ENCODE measurements at regions not wholly inside any gene's neighbourhood (a gene's known extent, or its start where the extent isn't known, plus 50 kb on each side); places are given as distances from the start of the nearest gene placed in this dataset.

DNA sequence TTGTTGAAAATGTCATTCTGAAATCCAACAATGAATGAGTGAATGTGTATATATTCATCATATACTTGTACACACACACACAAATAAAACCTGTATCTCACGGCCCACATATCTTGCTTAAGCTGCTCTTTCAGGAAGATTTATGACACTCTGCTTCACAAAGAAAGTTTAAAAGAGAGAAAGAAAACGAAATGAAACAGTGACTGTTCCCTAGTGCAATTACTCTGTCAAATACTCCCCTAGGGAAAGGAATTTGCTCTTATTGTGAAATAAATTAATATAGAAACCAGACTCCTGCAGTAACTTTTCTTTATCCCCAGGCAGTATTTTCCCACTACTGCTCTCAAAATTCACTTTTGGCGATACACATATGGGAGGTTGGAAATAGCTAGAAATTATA, 329.1 kb downstream of the VPS13C start:
- Histone ChIP-seq H4K8ac (ENCODE audit: low read depth, low read length) (no peak overlapping the region), H4K12ac (ENCODE audit: low read depth, low read length) (no peak overlapping the region), H2BK120ac (ENCODE audit: insufficient read depth, low read length, poor library complexity) (no peak overlapping the region), H3K9ac (ENCODE audit: low read length) (no peak overlapping the region), H3K4me3 (ENCODE audit: low read depth, low read length) (no peak overlapping the region), H3K9me3 (ENCODE audit: insufficient read depth, low read depth, low read length) (no peaks in the 10 kb centered on the region), H2AFZ (ENCODE audit: insufficient read depth, low read length, poor library complexity) (no peak overlapping the region), H3K79me1 (ENCODE audit: low read length) (no peaks in the 10 kb centered on the region), H3K18ac (ENCODE audit: low read length) (no peak overlapping the region), H3K14ac (ENCODE audit: low read length) (no peak overlapping the region), H4K91ac (ENCODE audit: low read depth, low read length) (no peak overlapping the region), H3K23ac (ENCODE audit: low read length) (no peak overlapping the region), H3K4ac (ENCODE audit: low read depth, low read length) (no peak overlapping the region), H2BK12ac (ENCODE audit: low read length) (no peak overlapping the region), H3K4me2 (ENCODE audit: low read length) (no peak overlapping the region), H2AK5ac (ENCODE audit: low read length) (no peak overlapping the region), H3K27ac (ENCODE audit: low read depth, low read length) (no peak overlapping the region), H3K79me2 (ENCODE audit: control insufficient read depth, insufficient read depth, low read length, poor library complexity) (no peaks in the 10 kb centered on the region), H2BK5ac (ENCODE audit: low read depth, low read length, poor library complexity) (no peak overlapping the region), H3K36me3 (ENCODE audit: control insufficient read depth in 1 of 2, insufficient read depth in 2 of 2, low read length in 2 of 2) (no peaks in the 10 kb centered on the region), H3K4me1 (ENCODE audit: control insufficient read depth in 1 of 2, insufficient read depth in 2 of 2, low read length in 2 of 2) (no peaks in the 10 kb centered on the region), H3K27me3 (ENCODE audit: insufficient read depth, low read length) (no peaks in the 10 kb centered on the region)
- DNase-seq = no peak
- WGBS (ENCODE audit: extremely low coverage, insufficient coverage, insufficient read length) = no CpG with 5 or more reads among the region's 3 CpGs

DNA sequence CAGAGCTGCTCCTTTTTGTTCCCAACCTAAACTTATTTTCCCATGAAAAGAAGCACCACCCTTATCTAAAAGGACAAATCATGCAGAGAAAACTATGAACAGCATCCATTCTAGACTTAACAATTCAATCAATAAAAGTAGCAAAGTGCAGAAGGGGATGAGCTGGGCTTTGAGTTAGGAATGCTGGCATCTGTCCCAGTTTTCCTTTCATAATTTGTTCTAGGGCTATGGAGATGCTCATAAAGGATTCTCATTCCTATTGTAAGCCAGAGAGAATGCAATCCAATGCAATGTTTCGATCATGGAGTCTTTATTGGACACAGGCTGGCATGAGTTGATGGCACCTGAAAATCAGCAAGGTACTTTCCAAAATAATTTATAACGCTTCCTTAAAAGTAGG, 330.6 kb downstream of the VPS13C start:
- H2AFZ ChIP-seq (ENCODE audit: insufficient read depth, low read length, poor library complexity) = no peak overlapping the region
- no peak overlapping the region for H3K14ac ChIP-seq (ENCODE audit: low read length)
- H3K18ac ChIP-seq (ENCODE audit: low read length) = no peak overlapping the region
- no CpG with 5 or more reads among the region's 2 CpGs for WGBS (ENCODE audit: extremely low coverage, insufficient coverage, insufficient read length)
- H2AK5ac ChIP-seq (ENCODE audit: low read length) = no peak overlapping the region
- no peak overlapping the region for H2BK12ac ChIP-seq (ENCODE audit: low read length)
- no peak overlapping the region for H3K4ac ChIP-seq (ENCODE audit: low read depth, low read length)
- no peaks in the 10 kb centered on the region for H3K36me3 ChIP-seq (ENCODE audit: control insufficient read depth in 1 of 2, insufficient read depth in 2 of 2, low read length in 2 of 2)
- no peak overlapping the region for H3K27ac ChIP-seq (ENCODE audit: low read depth, low read length)
- no peak overlapping the region for H3K4me3 ChIP-seq (ENCODE audit: low read depth, low read length)
- no peaks in the 10 kb centered on the region for H3K79me2 ChIP-seq (ENCODE audit: control insufficient read depth, insufficient read depth, low read length, poor library complexity)
- no peaks in the 10 kb centered on the region for H3K27me3 ChIP-seq (ENCODE audit: insufficient read depth, low read length)
- H4K12ac ChIP-seq (ENCODE audit: low read depth, low read length) = no peak overlapping the region
- no peak overlapping the region for H2BK120ac ChIP-seq (ENCODE audit: insufficient read depth, low read length, poor library complexity)
- no peaks in the 10 kb centered on the region for H3K79me1 ChIP-seq (ENCODE audit: low read length)
- no peak overlapping the region for H3K23ac ChIP-seq (ENCODE audit: low read length)
- H3K9ac ChIP-seq (ENCODE audit: low read length) = no peak overlapping the region
- H3K4me1 ChIP-seq (ENCODE audit: control insufficient read depth in 1 of 2, insufficient read depth in 2 of 2, low read length in 2 of 2) = no peaks in the 10 kb centered on the region
- no peak overlapping the region for H2BK5ac ChIP-seq (ENCODE audit: low read depth, low read length, poor library complexity)
- H3K4me2 ChIP-seq (ENCODE audit: low read length) = no peak overlapping the region
- H3K9me3 ChIP-seq (ENCODE audit: insufficient read depth, low read depth, low read length) = no peaks in the 10 kb centered on the region
- no peak overlapping the region for H4K91ac ChIP-seq (ENCODE audit: low read depth, low read length)
- no peak for DNase-seq
- no peak overlapping the region for H4K8ac ChIP-seq (ENCODE audit: low read depth, low read length)

DNA sequence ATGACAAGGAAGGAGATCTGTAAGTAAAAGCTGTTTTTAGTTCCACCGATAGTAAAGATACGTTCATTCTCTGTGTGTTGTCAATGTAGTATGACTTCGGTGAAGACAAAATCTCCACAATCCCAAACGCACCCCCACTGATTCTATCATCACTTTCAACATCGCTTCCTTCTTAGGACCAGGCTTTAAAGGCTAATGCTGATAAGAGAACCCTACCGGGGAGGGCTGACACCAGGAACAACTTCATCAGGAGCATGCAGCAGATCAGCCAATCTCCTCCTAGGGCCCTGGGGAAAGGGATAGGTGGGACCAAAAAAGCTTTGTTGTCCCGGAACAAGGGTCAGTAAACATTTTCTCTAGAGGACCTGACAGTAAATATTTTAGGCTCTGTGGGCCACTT, 334.1 kb downstream of the VPS13C start:
- Histone ChIP-seq H2BK12ac (ENCODE audit: low read length) (no peak overlapping the region), H3K36me3 (ENCODE audit: control insufficient read depth in 1 of 2, insufficient read depth in 2 of 2, low read length in 2 of 2) (no peaks in the 10 kb centered on the region), H3K79me2 (ENCODE audit: control insufficient read depth, insufficient read depth, low read length, poor library complexity) (no peaks in the 10 kb centered on the region), H3K79me1 (ENCODE audit: low read length) (no peaks in the 10 kb centered on the region), H2AFZ (ENCODE audit: insufficient read depth, low read length, poor library complexity) (no peak overlapping the region), H4K91ac (ENCODE audit: low read depth, low read length) (no peak overlapping the region), H3K27ac (ENCODE audit: low read depth, low read length) (no peak overlapping the region), H2AK5ac (ENCODE audit: low read length) (no peak overlapping the region), H3K9me3 (ENCODE audit: insufficient read depth, low read depth, low read length) (no peaks in the 10 kb centered on the region), H3K4ac (ENCODE audit: low read depth, low read length) (no peak overlapping the region), H3K18ac (ENCODE audit: low read length) (no peak overlapping the region), H3K14ac (ENCODE audit: low read length) (no peak overlapping the region), H2BK5ac (ENCODE audit: low read depth, low read length, poor library complexity) (no peak overlapping the region), H4K12ac (ENCODE audit: low read depth, low read length) (no peak overlapping the region), H3K4me3 (ENCODE audit: low read depth, low read length) (no peak overlapping the region), H3K27me3 (ENCODE audit: insufficient read depth, low read length) (no peaks in the 10 kb centered on the region), H4K8ac (ENCODE audit: low read depth, low read length) (no peak overlapping the region), H3K23ac (ENCODE audit: low read length) (no peak overlapping the region), H2BK120ac (ENCODE audit: insufficient read depth, low read length, poor library complexity) (no peak overlapping the region), H3K9ac (ENCODE audit: low read length) (no peak overlapping the region), H3K4me1 (ENCODE audit: control insufficient read depth in 1 of 2, insufficient read depth in 2 of 2, low read length in 2 of 2) (no peaks in the 10 kb centered on the region), H3K4me2 (ENCODE audit: low read length) (no peak overlapping the region)
- no peak for DNase-seq
- no CpG with 5 or more reads among the region's 7 CpGs for WGBS (ENCODE audit: extremely low coverage, insufficient coverage, insufficient read length)

DNA sequence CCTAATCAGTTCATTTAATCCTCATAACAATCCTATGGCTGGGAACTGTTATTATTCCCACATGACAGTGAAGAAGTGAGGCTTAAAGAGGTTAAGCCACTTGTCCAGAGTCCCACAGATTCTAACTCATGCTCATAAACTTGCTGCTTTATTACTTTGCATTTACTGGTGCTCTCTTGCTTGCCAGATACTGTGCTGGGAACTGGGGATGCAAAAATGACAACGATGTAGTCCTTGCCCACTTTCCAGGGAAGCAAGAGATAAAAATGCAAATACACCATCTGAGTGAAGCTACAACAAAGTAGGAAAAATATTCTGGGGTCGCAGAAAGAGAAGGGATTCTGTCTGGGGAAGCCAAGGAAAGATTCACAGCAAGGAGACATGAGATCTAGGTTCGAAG, 335.0 kb downstream of the VPS13C start:
- DNase-seq = no peak
- H2AK5ac ChIP-seq (ENCODE audit: low read length) = no peak overlapping the region
- H3K23ac ChIP-seq (ENCODE audit: low read length) = no peak overlapping the region
- H3K4ac ChIP-seq (ENCODE audit: low read depth, low read length) = no peak overlapping the region
- no peaks in the 10 kb centered on the region for H3K79me2 ChIP-seq (ENCODE audit: control insufficient read depth, insufficient read depth, low read length, poor library complexity)
- H4K12ac ChIP-seq (ENCODE audit: low read depth, low read length) = no peak overlapping the region
- no peak overlapping the region for H4K8ac ChIP-seq (ENCODE audit: low read depth, low read length)
- no peak overlapping the region for H3K27ac ChIP-seq (ENCODE audit: low read depth, low read length)
- no peaks in the 10 kb centered on the region for H3K4me1 ChIP-seq (ENCODE audit: control insufficient read depth in 1 of 2, insufficient read depth in 2 of 2, low read length in 2 of 2)
- H3K4me2 ChIP-seq (ENCODE audit: low read length) = no peak overlapping the region
- no peak overlapping the region for H2AFZ ChIP-seq (ENCODE audit: insufficient read depth, low read length, poor library complexity)
- no peaks in the 10 kb centered on the region for H3K27me3 ChIP-seq (ENCODE audit: insufficient read depth, low read length)
- H3K79me1 ChIP-seq (ENCODE audit: low read length) = no peaks in the 10 kb centered on the region
- H3K9me3 ChIP-seq (ENCODE audit: insufficient read depth, low read depth, low read length) = no peaks in the 10 kb centered on the region
- H3K14ac ChIP-seq (ENCODE audit: low read length) = no peak overlapping the region
- no peak overlapping the region for H2BK5ac ChIP-seq (ENCODE audit: low read depth, low read length, poor library complexity)
- no peak overlapping the region for H3K4me3 ChIP-seq (ENCODE audit: low read depth, low read length)
- H3K9ac ChIP-seq (ENCODE audit: low read length) = no peak overlapping the region
- no peak overlapping the region for H2BK12ac ChIP-seq (ENCODE audit: low read length)
- H2BK120ac ChIP-seq (ENCODE audit: insufficient read depth, low read length, poor library complexity) = no peak overlapping the region
- no peak overlapping the region for H3K18ac ChIP-seq (ENCODE audit: low read length)
- WGBS (ENCODE audit: extremely low coverage, insufficient coverage, insufficient read length) = no CpG with 5 or more reads among the region's 3 CpGs
- H4K91ac ChIP-seq (ENCODE audit: low read depth, low read length) = no peak overlapping the region
- no peaks in the 10 kb centered on the region for H3K36me3 ChIP-seq (ENCODE audit: control insufficient read depth in 1 of 2, insufficient read depth in 2 of 2, low read length in 2 of 2)

Data from trophoblast cell (in vitro differentiated cells and primary cell).